ENCODE measurements at regions not wholly inside any gene's neighbourhood (a gene's known extent, or its start where the extent isn't known, plus 50 kb on each side); places are given as distances from the start of the nearest gene placed in this dataset.
A peak's percentile ranks its signal among the peaks of the same experiment; 100 is the strongest.
"Not testable (repeated sequence)": the region's sequence is repeated elsewhere in the genome, so short reads cannot be mapped to it uniquely, and the experiment has no call there.

DNA sequence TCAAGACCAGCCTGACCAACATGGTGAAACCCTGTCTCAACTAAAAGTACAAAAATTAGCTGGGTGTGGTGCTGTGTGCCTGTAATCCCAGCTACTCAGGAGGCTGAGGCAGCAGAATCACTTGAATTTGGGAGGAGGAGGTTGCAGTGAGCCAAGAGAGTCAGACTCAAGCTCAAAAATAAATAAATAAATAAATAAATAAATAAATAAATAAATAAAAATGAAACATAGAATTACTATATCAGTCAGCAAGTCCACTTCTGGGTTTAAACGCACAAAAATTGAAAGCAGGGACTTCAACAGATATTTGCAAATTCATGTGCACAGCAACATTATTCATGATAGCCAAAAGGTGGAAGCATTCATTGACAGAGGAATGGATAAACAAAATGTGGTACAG is 875.2 kb upstream of the ALG10B start:
- not testable (repeated sequence) for DNase-seq

DNA sequence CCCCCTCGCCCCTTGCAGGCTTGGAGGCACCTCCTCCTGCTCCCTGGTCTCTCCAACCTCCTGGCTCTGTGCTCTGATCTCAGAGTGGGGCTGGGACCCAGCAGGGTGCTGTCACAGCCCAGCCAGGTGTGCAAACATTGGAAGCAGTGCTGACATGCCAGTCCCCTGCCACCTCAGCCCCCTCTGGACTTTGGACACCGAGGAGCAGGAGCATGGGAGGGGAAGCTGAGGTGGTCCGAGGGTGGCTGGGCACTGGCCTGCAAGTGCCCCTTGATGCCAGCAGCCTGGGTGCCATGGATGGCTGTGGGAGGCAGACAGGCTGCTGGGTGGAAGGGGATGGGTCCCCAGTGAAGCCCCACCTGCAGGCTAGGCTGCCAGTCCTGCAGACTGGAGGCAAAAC is 860.9 kb upstream of the ALG10B start:
- not testable (repeated sequence) for DNase-seq

DNA sequence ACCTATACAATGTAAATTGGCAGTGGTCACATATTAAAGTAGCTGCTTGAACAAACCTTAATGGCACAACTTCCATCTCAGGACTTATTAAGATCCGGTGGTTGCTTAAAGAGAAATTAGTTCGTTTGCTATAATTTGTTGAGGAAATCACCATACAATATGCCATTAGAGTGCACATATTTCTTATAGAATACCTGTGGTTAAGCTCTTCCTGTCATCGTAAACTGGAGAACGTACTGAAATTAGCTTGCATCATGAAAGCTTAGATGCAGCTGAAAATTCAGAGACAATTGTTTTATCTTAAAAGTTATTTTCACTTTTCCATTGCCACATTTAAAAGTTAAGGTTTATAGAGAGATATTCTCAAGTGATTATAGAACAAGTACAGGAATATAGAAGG is 818.6 kb upstream of the ALG10B start:
- not testable (repeated sequence) for DNase-seq

DNA sequence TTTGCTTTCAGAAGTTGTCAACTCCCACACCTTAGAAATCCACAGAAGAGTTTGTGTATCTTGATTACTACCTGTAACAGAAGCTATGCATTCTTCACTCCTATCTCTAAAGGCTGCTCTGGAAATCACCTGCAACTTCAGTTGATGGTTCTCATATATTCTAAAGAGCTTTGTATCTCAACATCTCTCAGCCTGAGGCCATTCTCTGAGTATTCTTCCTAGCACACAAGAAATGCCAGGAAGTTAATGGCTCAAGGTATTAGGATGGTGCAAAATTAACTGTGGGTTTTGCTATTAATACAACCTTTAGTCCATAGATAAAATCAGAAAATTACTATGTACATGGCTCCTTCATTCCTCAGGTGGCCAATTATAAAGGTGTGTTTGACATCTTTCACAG is 806.3 kb upstream of the ALG10B start:
- not testable (repeated sequence) for DNase-seq

- not testable (repeated sequence) for DNase-seq
These were observed 776.0 kb upstream of the ALG10B start for GRCh38 chr12:37540581-37540980.

GRCh38 chr12:37541356-37541755 is 775.2 kb upstream of the ALG10B start:
- DNase-seq, result no peak

DNA sequence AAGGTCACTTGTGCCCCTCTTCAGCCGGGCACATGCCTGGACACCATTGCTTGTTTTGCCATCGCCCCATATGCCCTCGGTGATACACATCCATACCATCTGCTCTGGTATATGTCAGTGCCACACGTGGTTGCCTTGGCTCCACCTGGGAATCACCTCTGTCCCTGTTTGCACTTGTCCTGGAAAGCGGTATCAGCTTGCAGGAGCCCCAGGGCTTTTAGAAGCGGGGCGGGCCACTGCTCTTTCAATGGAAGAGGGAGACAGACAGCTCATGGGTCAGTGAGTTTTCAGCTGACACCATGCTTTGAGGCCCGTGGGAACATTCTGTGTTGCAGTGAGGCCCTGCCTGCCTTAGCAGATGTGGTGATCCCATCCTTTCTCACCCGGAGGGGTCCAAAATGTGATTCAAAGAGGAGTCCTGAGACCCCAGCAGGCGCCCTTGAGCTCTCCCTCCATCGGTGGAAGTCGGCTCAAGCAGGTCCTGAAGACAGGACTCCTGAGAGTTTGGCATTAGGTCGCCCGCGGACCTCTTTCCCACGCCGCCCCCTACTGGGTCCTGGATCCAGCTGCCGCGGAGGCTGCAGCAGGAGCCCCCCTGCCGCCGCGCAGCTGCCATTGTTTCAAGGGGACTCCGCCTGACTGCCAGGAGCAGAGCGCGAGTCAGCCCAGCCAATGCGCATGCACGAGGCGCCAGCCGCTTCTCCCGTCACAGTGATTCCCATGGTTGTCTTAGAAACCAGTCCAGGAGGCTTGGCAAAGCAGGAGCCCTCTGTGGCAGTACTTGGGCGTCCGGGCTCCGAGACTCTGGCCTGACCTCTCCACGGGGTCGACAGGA is 773.2 kb upstream of the ALG10B start:
- peak; percentile 83 for DNase-seq

DNA sequence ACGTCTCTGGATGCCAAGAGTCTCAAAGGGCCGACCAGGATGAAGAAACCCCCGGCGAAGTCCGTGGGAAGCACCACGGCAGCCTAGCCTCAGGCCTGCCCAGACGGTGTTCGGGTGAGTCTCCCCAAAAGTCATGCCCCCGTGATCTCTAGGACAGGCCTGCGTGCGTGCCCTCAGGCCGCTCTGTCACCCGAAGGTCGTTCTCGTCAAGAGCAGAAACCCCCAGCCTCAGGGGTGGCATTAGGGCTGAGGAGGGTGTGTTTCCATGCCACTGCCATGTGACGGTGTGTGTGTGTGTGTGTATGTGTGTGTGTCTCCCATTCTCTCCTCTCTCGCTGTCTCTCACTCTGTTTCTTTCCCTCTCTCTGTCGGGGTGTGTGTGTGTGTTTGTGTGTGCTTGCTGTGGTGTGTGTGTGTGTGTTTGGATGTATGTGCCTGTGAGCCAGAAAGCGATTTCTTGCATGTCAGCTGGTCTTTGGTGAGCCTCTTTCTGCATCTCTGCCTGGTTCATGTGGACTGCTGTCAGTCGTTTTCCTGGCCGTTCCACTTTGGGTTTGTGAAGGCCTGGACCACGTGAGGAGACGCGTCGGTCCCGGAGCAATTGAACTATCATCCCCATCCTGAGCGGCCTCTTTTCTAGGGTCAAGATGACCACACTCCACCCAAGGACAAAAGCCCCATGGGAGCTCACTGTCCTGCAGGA is 772.5 kb upstream of the ALG10B start:
- no peak for DNase-seq

GRCh38 chr12:37544669-37545330 is 771.8 kb upstream of the ALG10B start:
- DNase-seq, result not testable (repeated sequence)

- no peak for DNase-seq
These were observed 770.8 kb upstream of the ALG10B start for GRCh38 chr12:37545759-37546158.

DNA sequence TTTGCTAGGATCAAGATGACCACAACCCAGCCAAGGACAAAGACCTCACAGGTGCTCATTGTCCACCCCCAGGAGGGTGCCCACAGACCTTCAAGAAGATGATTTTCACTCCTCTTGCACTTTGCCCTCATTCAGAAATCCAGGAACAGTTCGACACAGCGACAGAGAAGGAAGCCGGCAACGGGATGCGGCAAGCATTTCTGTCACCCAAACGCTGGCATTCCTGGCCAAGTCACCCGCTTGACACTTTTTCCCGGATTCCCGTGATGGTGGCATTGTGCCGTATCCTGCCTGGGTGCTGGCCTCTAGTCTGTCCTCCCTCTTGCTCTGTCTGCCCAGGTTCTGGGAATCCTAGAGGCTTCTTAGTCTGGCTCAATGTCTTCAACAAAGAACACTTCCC is 770.4 kb upstream of the ALG10B start:
- DNase-seq, result no peak

GRCh38 chr12:37546901-37547475 is 769.6 kb upstream of the ALG10B start:
- DNase-seq, result no peak

GRCh38 chr12:37547611-37548010 is 769.0 kb upstream of the ALG10B start:
- peak; percentile 25 for DNase-seq

DNA sequence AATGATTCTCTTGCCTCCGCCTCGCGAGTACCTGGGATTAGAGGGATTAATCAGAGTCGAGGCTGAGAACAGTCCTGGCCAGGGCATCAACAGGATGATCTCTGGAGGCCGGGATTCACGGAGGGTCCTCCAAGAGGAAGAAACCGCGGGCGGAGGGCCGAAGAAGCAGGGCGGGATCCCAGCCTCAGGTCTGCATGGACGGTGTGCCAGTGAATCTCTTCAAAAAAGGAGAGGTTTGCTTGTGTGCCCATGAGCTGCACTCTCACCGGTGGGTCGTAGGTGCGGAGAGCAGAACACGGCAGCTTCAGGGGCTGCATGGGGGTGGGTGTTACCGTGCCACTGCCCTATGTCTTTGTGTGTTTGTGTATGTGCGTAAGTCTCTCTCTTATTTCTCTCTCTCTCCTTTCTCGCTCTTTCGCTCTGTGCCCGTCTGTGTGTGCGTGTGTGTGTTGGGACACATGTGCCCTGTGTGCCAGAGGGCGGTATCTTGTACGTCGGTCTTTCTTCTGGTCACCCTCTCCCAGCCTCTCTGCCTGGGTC is 768.2 kb upstream of the ALG10B start:
- no peak for DNase-seq

GRCh38 chr12:37556957-37557356 is 759.6 kb upstream of the ALG10B start:
- DNase-seq, result not testable (repeated sequence)

- DNase-seq, result no peak
These were observed 751.5 kb upstream of the ALG10B start for GRCh38 chr12:37565112-37565511.

GRCh38 chr12:37570547-37570946 is 746.0 kb upstream of the ALG10B start:
- DNase-seq, result not testable (repeated sequence)
